ENCODE measurements at regions not wholly inside any gene's neighbourhood (a gene's known extent, or its start where the extent isn't known, plus 50 kb on each side); places are given as distances from the start of the nearest gene placed in this dataset.

GRCh38 chr1:112317611-112318062, 78.4 kb upstream of the CTTNBP2NL start:
- DNase-seq (ENCODE audit: low read depth): no peak

DNA sequence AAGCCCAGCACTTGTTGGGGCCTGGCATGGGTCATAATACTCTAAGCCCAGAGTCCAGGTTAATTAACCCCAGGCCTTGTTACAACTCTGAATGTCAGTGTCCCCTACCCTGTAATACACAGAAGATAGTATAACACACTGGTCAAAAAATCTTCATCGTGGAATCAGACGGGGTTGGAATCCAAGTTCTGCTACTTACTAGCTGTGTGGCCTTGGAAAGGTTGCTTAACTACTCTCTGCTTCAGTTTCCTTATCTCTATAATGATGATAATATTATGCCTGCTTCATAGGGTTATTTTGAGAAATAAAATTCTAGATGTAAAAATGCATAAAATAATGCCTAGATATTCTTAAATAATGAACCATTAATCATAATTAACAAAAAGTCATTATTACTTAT, 77.8 kb upstream of the CTTNBP2NL start:
- no peak for DNase-seq (ENCODE audit: low read depth)

GRCh38 chr1:112318698-112319370, 77.2 kb upstream of the CTTNBP2NL start:
- no peak for DNase-seq (ENCODE audit: low read depth)

DNA sequence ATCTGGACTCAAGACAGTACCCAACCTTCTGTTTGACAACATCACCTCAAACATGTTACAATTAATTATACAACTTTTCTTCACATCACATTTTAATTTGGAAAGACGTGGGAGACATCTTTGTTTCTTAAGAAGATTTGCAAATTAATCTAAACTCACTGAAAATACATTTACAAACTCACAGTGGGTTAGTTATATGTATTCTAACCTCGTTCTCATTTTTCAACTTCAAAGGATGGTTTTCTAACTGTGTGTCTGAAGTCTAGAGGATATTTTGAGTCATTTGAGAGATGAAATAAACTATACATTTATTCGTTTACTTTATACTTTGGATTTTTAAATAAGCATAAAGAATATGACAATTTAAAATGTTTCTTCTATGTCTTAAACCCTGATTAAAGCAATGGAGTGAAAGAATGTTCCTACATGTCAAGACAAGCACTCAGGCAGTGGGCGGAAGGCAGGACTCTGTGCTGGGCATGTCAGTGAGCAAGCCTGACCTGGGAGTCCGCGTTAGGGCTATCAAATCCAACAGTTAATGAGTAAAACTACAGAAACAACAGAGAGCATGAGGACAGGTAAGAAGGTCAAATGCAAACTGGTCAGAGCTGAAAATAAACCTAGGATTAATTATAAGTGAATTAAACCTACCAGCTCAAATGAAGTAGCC, 76.5 kb upstream of the CTTNBP2NL start:
- DNase-seq (ENCODE audit: low read depth): no peak

GRCh38 chr1:112320058-112320457, 76.0 kb upstream of the CTTNBP2NL start:
- no peak for DNase-seq (ENCODE audit: low read depth)

- no peak for DNase-seq (ENCODE audit: low read depth)
Observed at GRCh38 chr1:112322018-112322417, 74.0 kb upstream of the CTTNBP2NL start.

DNA sequence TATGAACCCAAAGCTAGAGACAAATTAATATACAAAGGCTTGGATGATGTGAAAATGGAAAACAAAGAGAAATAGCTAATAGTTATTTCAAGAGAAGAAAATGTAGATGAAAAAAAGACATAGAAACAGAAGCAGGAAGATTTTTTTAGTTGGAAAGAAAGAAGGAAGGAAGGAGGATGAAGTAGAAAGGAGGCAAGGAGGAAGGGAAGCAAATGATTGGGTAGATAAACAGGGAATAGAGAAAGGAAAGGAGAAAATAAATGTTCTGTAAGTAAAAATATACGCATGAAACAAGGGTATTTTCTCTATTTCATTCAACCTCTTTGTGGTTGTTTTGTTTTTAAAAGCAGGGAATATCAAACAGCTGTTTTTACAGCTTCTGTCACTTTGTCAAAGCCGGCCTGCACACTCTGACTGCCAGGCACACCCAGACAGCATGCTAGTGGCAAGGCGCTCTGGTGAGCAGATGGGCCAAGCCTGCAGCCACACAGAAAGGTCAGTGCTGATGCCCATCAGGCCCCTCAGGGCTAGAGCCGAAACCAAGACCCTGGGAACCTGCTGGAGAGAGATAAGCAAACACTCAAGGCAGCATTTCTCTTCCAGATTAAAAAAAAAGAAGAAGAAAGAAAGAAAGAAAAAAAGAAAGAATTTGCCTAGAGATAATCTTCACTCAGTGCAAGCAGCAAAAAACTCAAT, 72.9 kb upstream of the CTTNBP2NL start:
- DNase-seq (ENCODE audit: low read depth): no peak

- DNase-seq (ENCODE audit: low read depth): no peak
Observed at GRCh38 chr1:112325504-112325903, 70.5 kb upstream of the CTTNBP2NL start.

DNA sequence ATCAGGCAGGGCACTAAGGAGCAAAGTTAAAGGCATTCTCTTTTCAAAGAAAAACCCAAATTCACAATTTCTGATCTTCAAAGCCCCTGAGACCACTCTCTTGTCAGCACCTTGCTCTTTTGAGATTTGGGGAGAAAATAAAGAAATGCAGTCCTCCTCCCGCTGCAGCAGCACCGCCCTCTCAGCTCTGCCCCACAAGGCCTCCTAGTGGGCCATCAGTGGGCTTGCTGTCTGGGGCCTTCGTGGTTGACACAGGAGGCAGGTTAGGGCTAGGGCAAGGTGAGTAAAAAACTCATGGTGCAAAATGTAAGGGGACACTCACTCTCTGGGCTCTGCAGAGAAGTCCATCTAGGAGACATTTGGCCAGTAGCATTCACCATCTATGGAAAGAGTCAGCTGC, 67.4 kb upstream of the CTTNBP2NL start:
- no peak for DNase-seq (ENCODE audit: low read depth)

- DNase-seq (ENCODE audit: low read depth): no peak
Observed at GRCh38 chr1:112332176-112333150, 63.6 kb upstream of the CTTNBP2NL start.

- no peak for DNase-seq (ENCODE audit: low read depth)
Observed at GRCh38 chr1:112335351-112335750, 60.7 kb upstream of the CTTNBP2NL start.

- DNase-seq (ENCODE audit: low read depth): no peak
Observed at GRCh38 chr1:112337028-112337531, 58.9 kb upstream of the CTTNBP2NL start.

- DNase-seq (ENCODE audit: low read depth): no peak
Observed at GRCh38 chr1:112341986-112342385, 54.0 kb upstream of the CTTNBP2NL start.

DNA sequence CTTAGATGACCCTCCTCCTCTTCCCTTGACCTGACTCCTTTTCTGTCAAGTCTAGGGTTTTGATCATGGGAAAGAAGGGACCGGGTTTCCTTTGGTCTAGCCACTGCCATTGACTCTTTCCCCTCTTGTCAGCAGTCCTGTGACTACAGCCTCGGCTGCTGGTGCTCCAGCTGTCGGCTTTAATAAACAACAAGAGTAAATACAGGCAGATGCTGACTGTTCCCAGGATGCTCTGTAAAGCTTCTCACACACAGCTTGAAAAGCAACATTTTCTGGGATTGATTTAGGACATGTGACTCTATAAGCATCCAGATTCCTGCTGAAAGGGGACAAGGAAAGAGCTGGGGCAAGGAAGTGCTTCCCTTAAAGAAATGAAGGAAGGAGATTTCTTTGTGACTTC, 53.5 kb upstream of the CTTNBP2NL start:
- no peak for DNase-seq (ENCODE audit: low read depth)

DNA sequence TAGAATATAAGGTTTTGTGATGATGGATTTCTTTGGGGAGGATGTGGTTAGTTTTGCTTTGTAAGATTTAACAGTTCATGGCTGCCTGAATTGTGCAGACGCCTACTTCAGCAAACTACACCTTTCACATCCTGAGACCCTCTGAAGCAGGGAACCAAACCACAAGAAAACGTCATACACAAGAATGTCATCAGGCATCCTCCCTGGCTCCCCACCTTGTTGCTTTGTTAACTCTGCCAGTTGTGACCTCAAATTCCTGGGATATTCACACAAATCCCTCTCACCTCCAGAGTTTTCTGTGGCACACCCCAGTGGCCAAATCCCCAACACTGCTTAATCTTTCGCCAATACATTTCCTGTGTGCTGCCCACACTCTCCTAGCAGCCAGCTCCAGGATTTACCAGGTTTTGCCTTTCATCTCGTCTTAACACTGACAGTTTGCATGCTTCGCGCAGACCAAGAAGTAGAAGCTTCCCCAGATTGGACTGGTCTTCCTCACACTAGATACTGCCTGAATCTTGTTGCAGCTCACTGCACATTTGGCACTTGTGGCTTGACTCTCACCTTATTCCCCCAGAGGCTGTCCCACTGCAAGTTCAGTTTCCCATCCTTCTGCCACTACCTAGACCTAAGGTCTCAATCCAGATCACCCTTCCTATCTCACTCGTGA, 51.1 kb upstream of the CTTNBP2NL start:
- DNase-seq (ENCODE audit: low read depth): no peak
